ENCODE measurements at regions not wholly inside any gene's neighbourhood (a gene's known extent, or its start where the extent isn't known, plus 50 kb on each side); places are given as distances from the start of the nearest gene placed in this dataset.

DNA sequence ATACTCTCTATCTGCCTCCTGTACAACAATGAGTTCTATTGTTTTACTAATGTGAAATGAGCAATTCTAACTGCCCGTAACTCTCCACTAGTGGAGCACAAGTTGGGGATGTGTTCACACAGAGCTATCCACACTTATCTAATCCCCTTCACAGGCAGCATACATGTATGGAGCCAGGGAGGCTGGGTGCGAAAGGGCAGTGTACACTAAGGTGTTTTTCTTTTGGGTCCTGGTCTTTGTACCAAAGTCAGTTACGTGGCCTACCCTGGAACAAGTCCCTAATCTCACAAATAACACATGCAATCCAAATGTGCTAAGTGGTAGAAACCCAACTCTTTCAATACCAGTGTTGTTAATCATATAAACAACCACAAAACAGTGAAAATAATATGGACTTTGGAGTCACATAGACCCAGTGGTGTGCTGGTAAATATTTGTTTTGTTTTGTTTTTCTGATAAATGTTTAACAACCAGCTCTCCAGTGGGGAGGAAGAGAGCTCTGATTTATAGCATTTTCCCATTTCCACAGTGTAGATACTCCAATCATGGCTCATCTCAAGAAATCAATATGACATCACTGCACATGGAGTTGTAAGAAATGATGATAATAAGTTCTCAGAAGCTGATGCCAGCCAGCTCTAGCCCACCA is 319.9 kb upstream of the DUSP10 start:
- TF ChIP-seq, protein P1, sequence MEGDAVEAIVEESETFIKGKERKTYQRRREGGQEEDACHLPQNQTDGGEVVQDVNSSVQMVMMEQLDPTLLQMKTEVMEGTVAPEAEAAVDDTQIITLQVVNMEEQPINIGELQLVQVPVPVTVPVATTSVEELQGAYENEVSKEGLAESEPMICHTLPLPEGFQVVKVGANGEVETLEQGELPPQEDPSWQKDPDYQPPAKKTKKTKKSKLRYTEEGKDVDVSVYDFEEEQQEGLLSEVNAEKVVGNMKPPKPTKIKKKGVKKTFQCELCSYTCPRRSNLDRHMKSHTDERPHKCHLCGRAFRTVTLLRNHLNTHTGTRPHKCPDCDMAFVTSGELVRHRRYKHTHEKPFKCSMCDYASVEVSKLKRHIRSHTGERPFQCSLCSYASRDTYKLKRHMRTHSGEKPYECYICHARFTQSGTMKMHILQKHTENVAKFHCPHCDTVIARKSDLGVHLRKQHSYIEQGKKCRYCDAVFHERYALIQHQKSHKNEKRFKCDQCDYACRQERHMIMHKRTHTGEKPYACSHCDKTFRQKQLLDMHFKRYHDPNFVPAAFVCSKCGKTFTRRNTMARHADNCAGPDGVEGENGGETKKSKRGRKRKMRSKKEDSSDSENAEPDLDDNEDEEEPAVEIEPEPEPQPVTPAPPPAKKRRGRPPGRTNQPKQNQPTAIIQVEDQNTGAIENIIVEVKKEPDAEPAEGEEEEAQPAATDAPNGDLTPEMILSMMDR (IDR thresholded peaks at IDR 0.05; ENCODE audit: poor library complexity): no peak
- TF ChIP-seq EZH2 (IDR thresholded peaks at IDR 0.05; ENCODE audit: borderline replicate concordance): no peak

Data from hepatocyte (in vitro differentiated cells).